Hematopoietic multipotent progenitor cell treated with erythropoietin and hydrocortisone succinate and interleukin-3 and kit ligand, for 17 days (in vitro differentiated cells): ENCODE measurements at regions not wholly inside any gene's neighbourhood (a gene's known extent, or its start where the extent isn't known, plus 50 kb on each side); places are given as distances from the start of the nearest gene placed in this dataset.
A peak's percentile ranks its signal among the peaks of the same experiment; 100 is the strongest.
"Not testable (repeated sequence)": the region's sequence is repeated elsewhere in the genome, so short reads cannot be mapped to it uniquely, and the experiment has no call there.

Source experiments
- DNase-seq: peaks from one replicate; pipeline ENCODE4 v3.0.0-alpha.2; 2015; ENCODE audit warnings: low spot score

DNA sequence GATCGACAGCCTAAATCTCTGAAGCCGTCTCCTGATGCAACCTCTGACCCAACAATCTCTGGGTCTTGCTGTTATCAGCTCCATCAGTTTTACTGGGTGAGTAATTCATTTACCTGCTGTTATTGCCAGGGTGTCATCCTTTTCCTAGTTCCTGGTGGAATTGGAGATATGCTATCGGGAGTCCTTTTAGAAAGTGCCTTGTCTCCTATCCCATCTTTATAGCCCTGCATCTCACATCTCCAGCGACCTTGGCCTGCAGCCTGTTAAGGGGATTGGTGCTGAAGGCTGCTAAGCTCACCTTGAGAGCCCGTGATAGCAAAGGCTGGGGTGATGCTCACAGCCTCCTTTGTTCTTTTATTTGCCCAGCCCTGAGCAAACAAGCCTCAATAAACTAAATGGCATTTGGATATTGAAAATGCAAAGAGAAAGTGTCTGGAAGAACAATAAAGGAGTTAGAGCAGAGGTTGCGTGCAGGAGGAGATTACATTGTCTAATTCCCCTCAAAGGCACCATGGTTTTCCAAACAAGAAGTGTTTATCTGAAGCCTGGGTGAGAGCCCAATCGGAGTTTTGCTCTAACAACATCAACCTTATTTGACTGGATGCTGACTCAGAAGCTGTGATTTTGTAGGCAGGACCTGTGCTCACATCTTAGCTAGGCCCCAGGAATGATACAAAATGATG, 101.8 kb downstream of the RPLP1 start:
- DNase-seq = no peak

DNA sequence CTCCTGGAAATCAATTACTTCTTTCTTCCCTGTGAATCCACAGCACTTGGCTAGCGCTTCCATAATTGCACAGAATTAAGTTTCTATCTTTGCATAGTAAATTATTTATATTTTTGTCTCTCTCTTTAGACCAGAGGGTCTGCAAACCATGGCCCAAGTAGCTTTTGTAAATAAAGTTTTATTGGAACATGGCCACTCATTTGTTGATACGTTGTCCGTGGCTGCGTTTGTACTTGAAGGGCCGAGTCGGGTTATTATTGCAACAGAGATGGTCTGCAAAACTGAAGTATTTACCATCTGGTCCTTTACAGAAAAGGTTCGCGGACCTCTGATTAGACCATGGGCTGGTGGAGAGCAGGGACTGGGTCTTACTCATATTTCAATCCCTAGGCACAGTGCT, 102.5 kb downstream of the RPLP1 start:
- no peak for DNase-seq

DNA sequence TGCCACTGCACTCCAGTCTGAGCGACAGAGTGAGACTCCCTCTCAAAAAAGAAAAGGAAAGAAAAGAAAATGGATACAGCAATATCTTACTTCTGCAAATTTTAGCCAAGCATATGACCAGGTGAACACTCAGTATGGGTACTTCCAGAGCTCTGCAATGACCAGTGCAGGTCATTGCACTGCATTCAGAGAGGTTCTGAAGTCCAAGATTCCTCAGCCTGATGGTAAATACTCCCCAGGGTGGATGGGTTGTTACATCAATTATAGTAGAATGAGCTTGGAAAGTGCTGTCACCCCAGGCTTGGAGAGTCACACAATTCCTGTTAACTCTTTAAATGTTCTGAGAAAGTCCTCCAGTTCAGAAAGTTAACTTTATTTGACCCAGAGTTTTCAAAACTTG, 103.7 kb downstream of the RPLP1 start:
- no peak for DNase-seq

DNA sequence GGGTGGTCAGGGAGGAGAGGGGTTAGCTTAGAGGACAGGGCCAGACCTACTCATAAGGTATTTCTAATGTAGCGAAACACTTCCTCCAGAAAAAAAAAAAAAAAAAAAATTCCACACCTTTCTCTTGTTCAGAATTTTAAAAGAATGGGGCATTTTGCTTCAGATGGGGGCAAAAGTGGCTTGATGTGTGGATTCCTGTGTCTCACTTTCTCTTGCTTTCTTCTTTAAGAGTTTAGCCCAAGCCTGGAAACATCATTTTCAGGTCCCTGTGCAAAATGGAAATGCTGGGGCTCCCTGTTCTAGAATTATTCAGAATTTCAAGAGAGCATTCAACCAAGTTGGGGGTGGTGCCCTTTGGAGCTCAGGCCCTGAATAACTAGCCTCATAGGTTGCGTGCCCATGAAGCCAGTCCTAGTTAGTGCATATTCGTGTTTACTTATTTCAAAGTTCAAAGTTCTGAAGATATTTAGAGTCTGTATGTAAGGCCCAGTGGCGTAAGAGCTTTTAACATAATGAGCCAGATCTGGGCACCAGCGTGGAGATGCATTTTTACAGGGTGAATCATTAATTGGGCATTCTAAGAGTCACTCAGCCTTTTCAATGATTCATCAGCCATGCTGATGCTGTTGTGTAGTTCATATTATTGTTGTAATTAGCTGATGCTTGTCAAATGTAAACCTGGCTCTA, 104.5 kb downstream of the RPLP1 start:
- no peak for DNase-seq

DNA sequence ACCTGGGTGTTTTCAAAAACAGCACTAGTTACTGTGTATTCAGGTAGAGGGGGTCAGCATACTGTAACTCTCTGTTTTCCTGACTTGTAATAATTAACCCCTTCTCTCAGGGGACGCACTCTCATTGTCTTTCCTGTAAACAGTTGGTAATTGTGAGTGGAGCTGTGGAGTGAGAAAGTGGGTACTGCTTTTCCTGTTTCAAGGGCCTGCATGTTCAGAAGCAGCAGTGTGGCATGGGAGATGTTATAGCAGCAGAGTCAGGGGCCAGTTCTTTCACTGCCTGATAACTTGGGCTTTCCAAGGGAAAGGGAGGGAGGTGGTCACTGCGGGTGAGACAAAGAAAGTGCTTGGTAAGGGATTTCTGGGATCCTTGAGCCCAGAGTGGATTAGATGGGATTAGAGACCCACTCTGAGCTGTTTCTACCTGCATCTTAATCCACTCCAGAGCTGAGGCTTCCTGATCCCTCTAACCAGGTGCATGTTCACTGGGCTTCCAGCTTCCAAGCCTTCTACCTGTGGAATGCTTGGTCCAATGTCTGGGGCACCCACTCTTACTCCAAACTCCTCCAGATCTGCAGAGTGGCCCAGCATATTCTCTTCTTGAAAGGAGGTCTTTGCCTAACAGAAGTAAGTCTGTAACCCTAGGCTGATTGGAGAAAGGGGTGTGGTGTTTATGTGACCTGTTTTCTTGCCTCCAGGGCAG, 105.2 kb downstream of the RPLP1 start:
- DNase-seq = no peak

DNA sequence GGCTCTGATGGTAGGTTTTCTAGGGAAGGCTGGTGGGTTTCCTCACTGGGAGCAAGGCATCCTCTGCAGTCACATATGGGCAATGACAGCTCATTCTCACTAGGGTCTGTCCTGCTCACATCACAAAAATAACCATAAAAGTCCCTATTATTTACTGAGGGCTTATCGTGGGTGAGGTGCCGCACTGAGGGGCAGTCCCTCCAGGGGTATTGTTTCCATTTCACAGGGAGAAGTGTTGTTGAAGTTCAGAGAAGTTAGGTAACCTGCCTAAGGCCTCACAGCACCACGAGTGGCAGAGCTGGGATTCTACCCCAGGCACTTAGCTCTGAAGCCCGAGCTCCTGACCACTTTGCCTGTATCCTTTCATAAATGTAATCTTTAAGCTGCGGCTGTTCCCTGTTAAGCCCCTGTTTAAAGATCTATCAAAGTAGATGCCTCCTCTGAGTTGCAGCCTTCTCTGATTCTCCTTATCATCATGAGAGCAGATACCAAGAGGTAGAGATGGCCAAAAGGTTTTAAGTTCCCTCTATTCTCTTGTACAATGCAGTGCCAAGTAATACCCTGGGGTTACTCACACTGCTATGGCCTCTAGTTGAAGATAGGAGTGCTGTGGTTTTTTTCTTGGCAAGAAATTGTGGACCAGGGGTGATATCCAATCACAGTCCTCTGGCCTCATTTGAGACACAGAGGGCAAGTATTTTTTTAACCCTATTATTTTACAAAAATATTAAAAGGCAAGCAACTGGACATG, 107.0 kb downstream of the RPLP1 start:
- no peak for DNase-seq

DNA sequence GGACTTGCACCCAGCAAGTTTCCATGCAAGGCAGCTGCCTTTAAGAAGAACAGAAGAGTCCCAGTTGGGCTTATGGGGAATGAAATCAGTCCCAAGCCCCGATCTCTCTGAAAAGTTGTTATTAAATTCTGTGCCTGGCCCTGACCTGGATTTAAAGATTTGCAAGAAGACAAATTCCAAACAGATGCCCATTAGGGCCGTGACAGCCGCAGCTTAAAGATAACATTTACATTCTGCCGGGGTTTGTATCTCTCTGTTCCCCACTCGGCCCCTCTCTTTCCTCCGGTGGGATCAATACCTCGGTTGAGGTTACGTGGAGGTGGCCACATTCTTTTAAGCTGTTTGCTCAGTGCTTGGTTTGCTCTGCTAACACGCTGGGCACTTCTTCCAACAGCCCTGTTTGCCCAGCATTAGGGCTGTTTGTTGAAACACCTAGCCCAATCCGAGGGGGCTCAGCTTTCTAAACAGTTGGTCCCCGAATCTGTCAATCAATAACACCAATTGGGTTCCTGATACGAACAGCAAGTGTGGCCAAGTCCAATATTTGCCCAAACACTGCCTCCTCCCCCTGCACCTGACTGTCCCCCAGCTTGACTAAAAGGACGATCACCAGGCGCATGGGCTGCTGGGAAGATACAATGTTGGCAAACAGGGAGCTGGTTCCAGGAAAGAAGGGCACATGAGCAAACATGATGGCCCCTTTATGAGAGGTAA, 108.6 kb downstream of the RPLP1 start:
- no peak for DNase-seq

DNA sequence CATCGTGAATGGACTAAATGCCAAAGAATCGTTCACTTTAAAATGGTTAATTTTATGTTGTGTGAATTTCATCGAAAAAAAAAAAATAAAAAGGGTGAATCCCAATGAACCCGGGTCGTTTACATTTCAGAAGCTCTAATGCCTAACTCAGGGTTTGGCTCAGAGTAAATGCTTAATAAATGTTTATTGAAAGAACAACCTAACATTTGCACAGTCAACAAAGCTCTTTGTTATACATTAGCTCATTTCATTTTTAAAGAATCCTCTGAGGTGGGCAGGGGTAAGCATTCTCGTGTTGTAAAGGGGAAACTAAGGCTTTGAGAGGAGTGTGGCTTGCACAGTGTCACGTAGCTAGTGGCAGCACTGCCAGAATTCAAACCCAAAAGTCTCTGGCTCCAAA, 109.5 kb downstream of the RPLP1 start:
- no peak for DNase-seq

DNA sequence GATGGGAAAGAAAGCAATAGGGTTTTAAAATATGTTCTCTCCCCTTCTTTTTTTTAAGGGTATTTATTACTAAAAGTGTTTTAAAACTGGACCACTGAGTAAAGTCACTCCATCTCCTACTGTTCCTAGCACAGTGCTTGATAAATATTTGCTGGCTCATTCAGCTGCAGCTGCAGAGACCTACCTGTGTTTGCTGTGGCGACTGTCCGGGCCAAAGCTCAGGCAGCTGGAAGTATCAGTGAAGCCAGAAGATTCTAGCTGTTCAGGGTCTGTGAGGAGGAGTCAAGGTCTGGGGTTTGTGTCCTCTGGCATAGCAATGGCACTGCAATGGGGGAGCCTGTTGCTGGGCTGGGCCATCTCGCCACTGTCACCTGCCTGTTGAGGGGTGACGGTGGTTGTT, 109.9 kb downstream of the RPLP1 start:
- no peak for DNase-seq

DNA sequence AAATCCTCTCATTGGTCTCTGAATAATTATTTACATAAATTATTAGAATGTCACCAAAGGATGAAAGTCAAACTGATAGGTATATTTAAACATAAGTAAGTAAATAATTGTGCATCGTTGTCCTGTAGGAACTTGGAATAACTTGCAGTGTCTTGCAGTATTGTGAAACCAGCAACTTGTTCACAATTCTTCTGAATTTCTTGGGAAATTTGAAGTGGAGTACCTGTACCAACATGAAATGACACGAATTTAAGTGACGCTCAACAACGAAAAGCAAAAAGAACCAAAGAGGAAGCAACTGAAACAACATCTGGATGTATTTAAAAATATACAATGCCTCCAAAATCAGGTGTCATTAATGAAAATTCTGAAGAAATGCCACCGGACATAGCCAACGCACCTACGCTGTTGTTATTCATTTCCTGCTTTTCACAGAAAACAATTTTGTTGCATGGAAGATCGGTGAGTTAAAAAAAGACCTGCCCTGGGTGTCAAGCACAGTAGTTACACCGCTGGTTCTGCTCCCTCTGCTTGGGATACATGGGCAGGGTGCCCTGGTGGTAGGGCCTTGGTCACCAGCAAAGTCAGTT, 112.5 kb downstream of the RPLP1 start:
- no peak for DNase-seq

DNA sequence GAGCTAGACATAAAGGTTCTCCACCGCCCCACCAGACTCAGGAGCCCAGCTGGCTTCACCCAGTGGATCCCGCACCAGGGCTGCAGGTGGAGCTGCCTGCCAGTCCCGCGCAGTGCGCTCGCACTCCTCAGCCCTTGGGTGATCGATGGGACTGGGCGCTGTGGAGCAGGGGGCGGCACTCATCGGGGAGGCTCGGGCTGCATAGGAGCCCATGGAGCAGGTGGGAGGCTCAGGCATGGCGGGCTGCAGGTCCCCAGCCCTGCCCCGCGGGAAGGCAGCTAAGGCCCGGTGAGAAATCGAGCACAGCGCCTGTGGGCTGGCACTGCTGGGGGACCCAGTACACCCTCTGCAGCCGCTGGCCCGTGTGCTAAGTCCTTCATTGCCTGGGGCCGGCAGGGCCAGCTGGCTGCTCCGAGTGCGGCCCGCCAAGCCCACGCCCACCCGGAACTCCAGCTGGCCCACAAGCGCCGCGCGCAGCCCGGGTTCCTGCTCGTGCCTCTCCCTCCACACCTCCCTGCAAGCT, 114.7 kb downstream of the RPLP1 start:
- DNase-seq = not testable (repeated sequence)

DNA sequence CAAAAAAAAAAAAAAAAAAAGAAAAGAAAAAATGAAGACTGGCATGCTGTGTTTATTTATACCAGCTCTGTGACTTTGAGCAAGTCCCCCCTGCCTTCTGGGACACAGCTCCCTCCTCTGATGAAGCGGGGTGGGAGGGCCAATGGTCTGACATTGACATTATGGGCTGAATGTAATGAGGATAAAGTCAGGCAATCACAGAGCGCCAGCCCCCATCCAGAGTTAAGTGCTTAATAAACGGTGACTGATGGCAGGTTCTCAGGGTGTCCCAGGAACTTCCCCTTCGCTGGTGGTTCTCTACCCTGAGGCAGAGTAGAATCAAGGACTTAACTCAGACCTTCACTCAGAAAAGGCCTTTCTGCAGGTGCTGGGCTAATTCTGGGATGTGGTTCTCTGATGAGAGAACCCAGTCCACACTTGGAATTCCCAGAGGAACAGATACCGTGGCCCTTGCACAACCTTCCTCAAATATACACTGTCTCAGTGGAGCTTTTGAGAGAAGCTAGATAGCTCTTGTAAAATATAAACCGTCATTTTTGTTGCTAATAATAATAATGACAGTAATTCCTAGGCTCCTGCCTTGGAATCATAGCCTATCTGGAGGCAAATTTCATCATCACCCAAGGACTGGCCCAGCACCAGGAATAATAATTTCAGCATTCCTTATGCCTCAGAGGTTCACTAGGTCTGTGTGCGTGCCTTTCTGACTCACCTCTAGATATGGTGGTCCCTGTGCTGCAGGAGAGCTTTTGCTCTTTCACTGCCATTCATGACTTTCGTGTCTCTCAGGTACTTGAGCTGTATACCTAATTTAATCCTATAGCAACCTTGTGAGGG, 115.8 kb downstream of the RPLP1 start:
- DNase-seq = no peak

DNA sequence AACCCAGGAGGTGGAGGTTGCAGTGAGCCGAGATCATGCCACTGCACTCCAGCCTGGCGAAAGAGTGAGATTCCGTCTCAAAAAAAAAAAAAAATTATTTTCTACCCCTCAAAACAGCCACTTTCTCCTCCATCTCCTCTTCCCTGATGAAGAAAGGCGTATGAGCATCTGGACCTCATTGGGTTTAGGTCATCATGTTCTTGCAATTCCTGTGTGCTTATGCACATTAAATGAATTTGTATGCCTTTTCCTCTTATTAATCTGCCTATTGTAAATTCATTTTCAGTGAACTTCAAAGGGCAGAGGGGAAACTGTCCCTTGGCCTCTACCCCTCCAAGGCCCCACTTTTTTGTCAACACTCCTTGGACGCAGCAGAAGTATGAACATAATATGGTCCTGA, 117.8 kb downstream of the RPLP1 start:
- DNase-seq = no peak

DNA sequence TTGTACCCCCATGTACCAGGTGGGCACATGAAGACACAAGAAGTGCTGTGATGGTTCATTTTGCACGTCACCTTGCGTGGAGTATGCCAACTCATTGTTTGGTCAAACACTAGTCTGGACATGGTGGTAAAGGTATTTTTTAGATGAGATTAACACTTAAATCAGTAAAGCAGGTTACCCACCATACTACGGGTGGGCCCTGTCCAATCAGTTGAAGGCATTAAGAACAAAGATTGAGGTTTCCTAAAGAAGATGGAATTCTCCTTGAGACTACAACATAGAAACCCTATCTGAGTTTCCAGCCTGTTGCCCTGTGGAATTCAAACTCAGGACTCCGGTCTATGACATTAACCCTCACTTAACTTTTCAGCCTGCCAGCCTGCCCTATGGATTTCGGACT, 118.4 kb downstream of the RPLP1 start:
- no peak for DNase-seq

DNA sequence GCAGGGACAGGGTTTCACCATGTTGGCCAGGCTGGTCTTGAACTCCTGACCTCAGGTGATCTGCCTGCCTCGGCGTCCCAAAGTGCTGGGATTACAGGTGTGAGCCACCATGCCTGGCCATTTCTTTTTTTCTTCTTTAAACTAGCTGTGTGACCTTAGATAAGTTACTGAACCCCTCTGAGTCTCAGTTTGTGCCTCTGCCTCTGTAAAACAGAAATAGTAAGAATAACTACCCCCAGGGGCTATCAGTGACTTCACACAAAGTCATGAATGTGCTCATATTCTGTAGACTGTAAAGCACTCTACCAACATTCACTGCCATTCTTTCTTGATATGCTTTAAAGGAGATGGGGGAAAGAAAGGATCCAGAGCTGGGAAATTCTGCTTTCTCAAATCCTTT, 120.7 kb downstream of the RPLP1 start:
- not testable (repeated sequence) for DNase-seq

DNA sequence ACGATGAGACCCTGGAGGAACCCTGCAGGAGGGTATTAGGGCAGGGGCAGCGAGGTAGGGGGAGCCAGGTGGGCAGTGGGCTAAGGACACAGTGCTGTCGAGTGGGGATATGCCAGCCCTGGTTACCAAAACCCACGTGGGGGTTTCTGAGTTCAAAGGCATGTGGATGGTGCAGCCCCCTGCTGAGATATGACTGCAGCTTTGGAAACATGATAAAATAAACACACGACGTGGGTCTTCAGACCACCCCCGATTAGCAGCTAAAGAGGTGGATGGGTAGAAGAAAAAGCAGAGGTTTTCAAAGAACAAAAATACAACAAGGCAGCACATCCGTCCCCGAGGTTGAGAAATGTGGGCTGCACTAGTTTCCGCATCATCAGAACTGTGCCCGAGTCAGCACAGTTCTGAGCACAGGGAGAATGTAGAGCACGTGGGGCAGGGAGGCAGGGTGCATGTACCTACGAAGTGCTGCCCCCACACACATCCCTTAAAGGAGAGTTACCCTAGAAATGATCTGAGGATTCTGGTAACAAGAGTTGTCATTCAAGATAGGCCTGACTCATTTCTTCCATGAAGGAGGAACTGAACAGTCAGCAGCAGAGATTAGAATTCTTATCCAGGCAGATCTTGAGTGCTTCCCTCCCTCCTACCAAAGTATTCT, 121.3 kb downstream of the RPLP1 start:
- no peak for DNase-seq

DNA sequence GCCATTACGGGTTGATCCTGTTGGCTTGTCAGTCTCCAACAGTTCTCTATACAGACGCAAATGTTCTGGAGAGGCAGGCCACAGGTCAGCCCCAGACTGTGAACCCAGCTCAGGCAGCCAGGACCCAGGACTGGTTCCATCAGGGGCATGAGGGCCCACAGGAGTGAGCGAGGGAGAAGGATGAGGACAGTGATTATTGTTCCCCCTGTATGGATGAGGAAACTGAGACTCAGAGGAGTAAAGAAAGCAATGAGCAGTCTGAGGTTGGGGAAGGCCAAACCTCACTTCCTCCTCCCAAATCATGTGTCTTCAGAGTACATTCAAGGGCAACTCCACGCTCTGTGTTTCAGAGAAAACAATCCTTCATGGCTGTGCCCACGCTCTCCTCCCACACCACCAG, 121.9 kb downstream of the RPLP1 start:
- DNase-seq = no peak

DNA sequence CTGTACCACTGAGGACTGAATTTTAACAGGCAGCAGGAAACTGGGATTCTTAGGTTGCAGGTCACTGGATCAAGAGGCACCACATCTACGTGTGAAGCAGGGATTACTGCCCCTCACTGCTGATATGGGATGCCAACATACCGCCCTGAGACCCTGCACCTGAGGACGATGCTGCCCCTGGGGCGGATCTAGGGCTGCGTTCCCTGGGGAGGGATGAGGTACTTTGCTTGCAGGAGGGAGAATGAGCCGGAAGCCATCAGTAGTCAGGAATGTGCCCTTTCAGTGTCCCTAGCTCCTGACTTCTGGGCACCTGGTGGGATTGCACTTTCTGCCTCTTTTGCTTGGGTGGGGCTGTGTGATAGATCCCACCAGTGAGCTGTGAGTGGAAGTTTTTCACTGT, 122.8 kb downstream of the RPLP1 start:
- no peak for DNase-seq

DNA sequence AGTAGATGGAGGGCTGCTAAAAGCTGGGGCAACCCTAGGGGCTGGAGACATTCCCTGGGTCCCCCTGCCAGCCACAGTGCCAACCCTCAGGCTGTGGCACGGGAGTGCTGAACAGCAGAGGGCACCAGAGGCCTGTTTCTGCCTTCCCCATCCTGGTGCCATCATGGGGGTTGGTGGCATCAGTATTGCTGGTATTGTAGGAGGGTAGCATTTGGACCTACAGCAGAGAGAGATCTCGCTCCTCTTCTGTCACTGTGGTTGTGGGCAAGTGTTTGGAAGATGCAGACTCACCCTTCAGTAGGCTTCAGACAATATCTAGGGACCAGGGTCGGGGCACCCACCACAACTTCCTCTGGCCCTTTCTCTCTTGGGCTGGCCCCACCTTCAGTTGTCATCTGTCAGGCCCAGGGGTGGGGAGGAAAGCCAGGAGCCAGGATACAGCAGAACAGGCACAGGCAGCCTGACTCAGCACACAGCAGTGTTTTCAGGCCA, 123.5 kb downstream of the RPLP1 start:
- peak; percentile 51 for DNase-seq

DNA sequence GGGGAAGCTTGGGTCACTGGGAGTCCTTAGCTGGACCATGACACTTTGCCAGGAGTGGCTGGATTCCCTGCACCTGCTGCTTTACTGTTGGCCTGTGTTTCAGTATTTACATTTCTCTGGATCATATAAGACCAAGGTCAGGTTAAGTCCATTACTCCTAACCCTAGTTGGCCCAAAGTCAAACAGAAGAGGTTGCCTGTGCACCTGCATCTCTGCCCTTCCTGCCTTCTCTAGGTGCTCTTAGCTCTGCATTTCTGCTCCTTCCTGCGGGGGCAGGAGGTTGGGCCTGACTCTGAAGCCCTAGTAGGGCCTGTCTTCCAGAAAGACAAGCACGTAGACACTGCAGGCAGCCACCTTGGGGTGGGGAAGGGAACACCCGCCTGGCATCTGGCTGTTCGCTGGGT, 124.3 kb downstream of the RPLP1 start:
- no peak for DNase-seq
